HCT116 (cell line): ENCODE measurements at regions not wholly inside any gene's neighbourhood (a gene's known extent, or its start where the extent isn't known, plus 50 kb on each side); places are given as distances from the start of the nearest gene placed in this dataset.

Source experiments
- ATAC-seq: fragments of 200-7000 bp; cut with Tn5 transposase; 2 replicates; pipeline ENCODE4 v1.9.1; 2020; ENCODE audit warnings: mild to moderate bottlenecking, moderate library complexity
- BruUV-seq: library from RNA; stranded (reverse); fragments of 400-500 nt; replicated peaks from 2 replicates; lab custom pipeline; 2021; lab: Mats Ljungman, UMichigan
- CTCF ChIA-PET: fragments of 300-600 bp; sonication (Branson Sonifier 250); formaldehyde crosslinking; loops from one replicate; lab custom pipeline; 2021; ENCODE audit warnings: antibody characterized with exemption; lab: Charles Lee
- POLR2A ChIA-PET: fragments of 300-600, 350-600 bp; sonication (Branson Sonifier 250); formaldehyde crosslinking; loops from one replicate; lab custom pipeline; 2021; ENCODE audit warnings: antibody characterized with exemption; lab: Charles Lee
- RAD21 ChIA-PET, 2 experiments: fragments of 300-600 bp; sonication (Branson Sonifier 250); formaldehyde crosslinking; loops; one replicate each; lab custom pipeline; 2023; ENCODE audit warnings: low total read pairs in 2 of 2; ENCODE audit not compliant: uncharacterized antibody in 2 of 2, unreplicated experiment in 2 of 2, low non-redundant PET in 1 of 2; lab: Charles Lee
- DNase-seq: peaks from one replicate; pipeline ENCODE4 v3.0.0-alpha.2; 2010; ENCODE audit warnings: low read depth, low spot score
- H2AFZ ChIP-seq: fragments of 200-600 bp; shearing (Covaris generic), sonication (generic); 2 replicates; pipeline ENCODE4 v1.6.1; 2017; ENCODE audit warnings: low read depth, mixed run types, mixed read lengths, antibody characterized with exemption, low read length; ENCODE audit not compliant: poor library complexity, severe bottlenecking
- H3K27ac ChIP-seq: 2 replicates; pipeline ENCODE4 v1.5.1; 2012; ENCODE audit warnings: low read depth, low read length
- H3K27me3 ChIP-seq: fragments of 200-600 bp; sonication (generic); 2 replicates; pipeline ENCODE4 v1.6.1; 2016; ENCODE audit warnings: mixed run types, low read length, mixed read lengths; ENCODE audit not compliant: insufficient read depth
- H3K36me3 ChIP-seq, 2 experiments: fragments of 200-500 bp in 1 of 2; fragments of 200-600 bp in 1 of 2; sonication (Bioruptor generic) in 1 of 2; sonication (generic) in 1 of 2; 2 replicates each; pipeline versions ENCODE4 v1.5.1 to v1.6.1; 2014 to 2016; ENCODE audit warnings: low read length in 2 of 2, inconsistent platforms in 1 of 2, mixed read lengths in 1 of 2, mixed run types in 1 of 2; ENCODE audit not compliant: insufficient read depth in 2 of 2, control insufficient read depth in 1 of 2
- H3K4me1 ChIP-seq, 2 experiments: fragments of 200-600 bp in 1 of 2; sonication (generic) in 1 of 2; 2 replicates each; pipeline versions ENCODE4 v1.5.1 to v1.6.1; 2012 to 2017; ENCODE audit warnings: low read length in 2 of 2, inconsistent platforms in 1 of 2, mild to moderate bottlenecking in 1 of 2, mixed read lengths in 1 of 2, mixed run types in 1 of 2, moderate library complexity in 1 of 2; ENCODE audit not compliant: insufficient read depth in 2 of 2, control insufficient read depth in 1 of 2
- H3K4me2 ChIP-seq: fragments of 200-600 bp; sonication (generic); 2 replicates; pipeline ENCODE4 v1.6.1; 2017; ENCODE audit warnings: mixed run types, low read length, mixed read lengths
- H3K4me3 ChIP-seq, 2 experiments: fragments of 200-600 bp in 1 of 2; sonication (generic) in 1 of 2; replicated peaks in 1 of 2; 2 replicates each; pipeline ENCODE4 v1.5.1; 2011 to 2016; ENCODE audit warnings: low read length in 2 of 2, control low read depth in 1 of 2, low read depth in 1 of 2, mild to moderate bottlenecking in 1 of 2, mixed read lengths in 1 of 2, mixed run types in 1 of 2
- H3K79me2 ChIP-seq: fragments of 200-600 bp; sonication (generic); 2 replicates; pipeline ENCODE4 v1.6.1; 2017; ENCODE audit warnings: mild to moderate bottlenecking, mixed run types, low read length, moderate library complexity, mixed read lengths; ENCODE audit not compliant: insufficient read depth
- H3K9ac ChIP-seq: fragments of 200-600 bp; sonication (generic); 2 replicates; pipeline ENCODE4 v1.6.1; 2016; ENCODE audit warnings: low read length, mixed read lengths
- H3K9me2 ChIP-seq: fragments of 200-600 bp; sonication (generic), shearing (Covaris generic); 2 replicates; pipeline ENCODE4 v1.6.1; 2017; ENCODE audit warnings: mixed run types, mild to moderate bottlenecking, moderate library complexity; ENCODE audit not compliant: insufficient read depth
- H3K9me3 ChIP-seq, 2 experiments: fragments of 200-500 bp in 1 of 2; fragments of 200-600 bp in 1 of 2; sonication (Bioruptor generic) in 1 of 2; sonication (generic) in 1 of 2; 2 replicates each; pipeline ENCODE4 v1.6.1; 2014 to 2017; ENCODE audit warnings: low read length in 2 of 2, mixed read lengths in 2 of 2, inconsistent platforms in 1 of 2, low read depth in 1 of 2, mild to moderate bottlenecking in 1 of 2, mixed run types in 1 of 2, moderate library complexity in 1 of 2; ENCODE audit not compliant: control insufficient read depth in 1 of 2, insufficient read depth in 1 of 2
- H4K20me1 ChIP-seq: fragments of 200-600 bp; sonication (generic), shearing (Covaris generic); 2 replicates; pipeline ENCODE4 v1.6.1; 2017; ENCODE audit warnings: mixed run types, mild to moderate bottlenecking, moderate library complexity; ENCODE audit not compliant: insufficient read depth
- ATF3 ChIP-seq: IDR thresholded peaks from 2 replicates; pipeline ENCODE4 v1.6.1; 2012
- CBX3 ChIP-seq: IDR thresholded peaks from 2 replicates; pipeline ENCODE4 v1.6.1; 2012; ENCODE audit warnings: low read depth
- CEBPB ChIP-seq: IDR thresholded peaks from 2 replicates; pipeline ENCODE4 v1.6.1; 2012; ENCODE audit warnings: low read depth
- EGR1 ChIP-seq: IDR thresholded peaks from 2 replicates; pipeline ENCODE4 v1.6.1; 2012; ENCODE audit warnings: low read depth
- ELF1 ChIP-seq: IDR thresholded peaks from 2 replicates; pipeline ENCODE4 v1.6.1; 2012; ENCODE audit warnings: low read depth, borderline replicate concordance
- EZH2 ChIP-seq: fragments of 200-600 bp; sonication (generic); IDR thresholded peaks from 2 replicates; pipeline ENCODE4 v1.6.1; 2017; ENCODE audit warnings: antibody characterized with exemption, mixed run types
- EZH2phosphoT487 ChIP-seq: fragments of 200-600 bp; IDR thresholded peaks from 2 replicates; pipeline ENCODE4 v1.6.1; 2018; ENCODE audit warnings: antibody characterized with exemption, borderline replicate concordance
- FOSL1 ChIP-seq: IDR thresholded peaks from 2 replicates; pipeline ENCODE4 v1.6.1; 2012; ENCODE audit warnings: low read depth
- JUND ChIP-seq: IDR thresholded peaks from 2 replicates; pipeline ENCODE4 v1.6.1; 2012
- MAX ChIP-seq: IDR thresholded peaks from 2 replicates; pipeline ENCODE4 v1.6.1; 2012
- POLR2AphosphoS5 ChIP-seq: IDR thresholded peaks from 2 replicates; pipeline ENCODE4 v1.6.1; 2011; ENCODE audit warnings: mild to moderate bottlenecking, low read depth, low read length, moderate library complexity
- REST ChIP-seq: IDR thresholded peaks from 2 replicates; pipeline ENCODE4 v1.6.1; 2012; ENCODE audit warnings: low read depth
- SP1 ChIP-seq: IDR thresholded peaks from 2 replicates; pipeline ENCODE4 v1.6.1; 2012; ENCODE audit warnings: low read depth
- TCF7L2 ChIP-seq: IDR thresholded peaks from 2 replicates; pipeline ENCODE4 v1.7.0; 2011; ENCODE audit warnings: borderline replicate concordance, inconsistent platforms; ENCODE audit not compliant: insufficient read depth, insufficient read length; ENCODE audit errors: extremely low read depth
- YY1 ChIP-seq: IDR thresholded peaks from 2 replicates; pipeline ENCODE4 v1.6.1; 2011; ENCODE audit warnings: low read length, low read depth, moderate library complexity, mild to moderate bottlenecking; ENCODE audit not compliant: insufficient replicate concordance; ENCODE audit errors: extremely low read depth
- ZBTB33 ChIP-seq: IDR thresholded peaks from 2 replicates; pipeline ENCODE4 v1.6.1; 2011; ENCODE audit warnings: mild to moderate bottlenecking, low read length, moderate library complexity; ENCODE audit not compliant: insufficient replicate concordance; ENCODE audit errors: extremely low read depth
- ZFX ChIP-seq: fragments of 450-650 bp; IDR thresholded peaks from 2 replicates; pipeline ENCODE4 v1.6.1; 2017
- intact Hi-C: fragments of 100-400 bp; cut with micrococcal nuclease; formaldehyde crosslinking; loops from 2 replicates; pipeline ENCODE4 v1.10.0; 2022

- H3K9me3 ChIP-seq, result no peaks in the 10 kb centered on the region
- POLR2A ChIA-PET, result no interaction called here
- H3K79me2 ChIP-seq, result no peaks in the 10 kb centered on the region
- no peak for TF ChIP-seq JUND
- no peak for TF ChIP-seq TCF7L2
- TF ChIP-seq SP1, result no peak
- no peak for TF ChIP-seq POLR2AphosphoS5
- no peak for TF ChIP-seq ATF3
- no peak for TF ChIP-seq FOSL1
- no peak for TF ChIP-seq EZH2
- TF ChIP-seq CBX3, result no peak
- TF ChIP-seq, all 23 proteins: peak for 0
- no peak overlapping the region for H3K4me3 ChIP-seq
- CTCF ChIA-PET, result no interaction called here
- ATAC-seq (no peak), DNase-seq (no peak)
- no peaks in the 10 kb centered on the region for H3K9me2 ChIP-seq
- no peak overlapping the region for H3K9ac ChIP-seq
- H3K36me3 ChIP-seq, result no peaks in the 10 kb centered on the region
- RAD21 ChIA-PET, result no interaction called here
- no peaks in the 10 kb centered on the region for H3K4me1 ChIP-seq
- BruUV-seq, result no TSS peak
- intact Hi-C loops, result no loop called here
- H2AFZ ChIP-seq, result no peak overlapping the region
- no peak overlapping the region for H3K4me2 ChIP-seq
- H4K20me1 ChIP-seq, result no peaks in the 10 kb centered on the region
- no peaks in the 10 kb centered on the region for H3K27me3 ChIP-seq
- H3K27ac ChIP-seq, result no peak overlapping the region
These were observed 451.5 kb downstream of the GLRX3 start for GRCh38 chr10:130587718-130588117.

GRCh38 chr10:130606001-130606405 lies 469.8 kb downstream of the GLRX3 start:
- Histone ChIP-seq H3K27ac (no peak overlapping the region), H3K9ac (no peak overlapping the region), H2AFZ (no peak overlapping the region), H3K4me2 (no peak overlapping the region)
- TF ChIP-seq YY1, result no peak
- TF ChIP-seq MAX, result no peak
- TF ChIP-seq ZBTB33, result no peak
- TF ChIP-seq EZH2phosphoT487, result no peak
- TF ChIP-seq REST, result no peak
- no peak for TF ChIP-seq EZH2
- TF ChIP-seq ELF1, result no peak
- no peak for TF ChIP-seq TCF7L2
- TF ChIP-seq JUND, result no peak
- no peak for TF ChIP-seq FOSL1
- TF ChIP-seq CBX3, result no peak
- TF ChIP-seq EGR1, result no peak
- no peak for TF ChIP-seq CEBPB
- no peak for TF ChIP-seq ZFX
- TF ChIP-seq, all 23 proteins: peak for 0
- Histone ChIP-seq H3K9me3 (no peaks in the 10 kb centered on the region), H3K4me1 (no peaks in the 10 kb centered on the region), H4K20me1 (no peaks in the 10 kb centered on the region), H3K27me3 (no peaks in the 10 kb centered on the region), H3K79me2 (no peaks in the 10 kb centered on the region), H3K9me2 (no peaks in the 10 kb centered on the region), H3K4me3 (no peak overlapping the region), H3K36me3 (no peaks in the 10 kb centered on the region)
- ChIA-PET CTCF (no interaction called here), RAD21 (no interaction called here), POLR2A (no interaction called here)
- DNase-seq (no peak), ATAC-seq (no peak)
- no TSS peak for BruUV-seq
- intact Hi-C loops, result no loop called here
